Tongue (tissue), 1 donor: ENCODE measurements at regions not wholly inside any gene's neighbourhood (a gene's known extent, or its start where the extent isn't known, plus 50 kb on each side); places are given as distances from the start of the nearest gene placed in this dataset.

Source experiments
- DNase-seq: peaks from one replicate; pipeline ENCODE4 v3.0.0-alpha.2; 2015

DNA sequence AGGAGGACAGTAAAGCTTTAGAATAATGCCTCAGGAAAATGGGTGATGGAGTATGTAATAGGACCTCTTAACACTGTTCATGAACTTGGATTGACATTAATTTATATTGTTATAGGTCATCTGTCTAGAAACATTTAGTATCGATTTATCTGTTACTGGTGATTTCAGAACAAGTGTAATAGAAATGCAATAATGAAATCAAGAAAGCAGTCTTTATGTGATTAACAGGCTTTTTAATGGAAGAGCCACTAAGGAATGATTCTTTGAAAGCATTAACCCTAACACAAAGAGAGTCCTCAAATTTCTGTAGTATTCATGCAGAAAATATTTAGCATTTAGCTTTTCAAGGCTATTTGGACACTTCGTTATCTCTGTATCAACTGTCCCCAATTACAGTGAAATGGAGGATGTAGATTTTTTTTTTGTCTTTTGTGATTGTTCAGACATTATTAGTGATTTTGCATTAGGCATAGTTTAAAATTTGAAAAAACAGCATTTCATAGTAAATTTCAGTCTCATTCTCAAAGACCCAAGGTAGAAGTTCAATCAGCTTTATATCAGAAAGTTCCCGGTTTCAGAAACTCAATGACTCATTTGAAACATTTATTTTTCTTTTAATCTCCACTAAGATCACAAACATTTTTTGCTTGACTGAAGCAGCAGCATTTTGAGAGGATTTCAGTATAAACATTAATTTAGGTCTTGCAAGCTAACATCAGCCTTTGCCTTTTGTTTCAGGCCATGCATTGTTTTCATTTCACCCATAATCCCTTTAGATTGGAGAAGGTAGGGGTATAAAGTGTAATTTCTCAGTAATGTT lies 56.3 kb downstream of the AGTR2 start:
- no peak for DNase-seq

DNA sequence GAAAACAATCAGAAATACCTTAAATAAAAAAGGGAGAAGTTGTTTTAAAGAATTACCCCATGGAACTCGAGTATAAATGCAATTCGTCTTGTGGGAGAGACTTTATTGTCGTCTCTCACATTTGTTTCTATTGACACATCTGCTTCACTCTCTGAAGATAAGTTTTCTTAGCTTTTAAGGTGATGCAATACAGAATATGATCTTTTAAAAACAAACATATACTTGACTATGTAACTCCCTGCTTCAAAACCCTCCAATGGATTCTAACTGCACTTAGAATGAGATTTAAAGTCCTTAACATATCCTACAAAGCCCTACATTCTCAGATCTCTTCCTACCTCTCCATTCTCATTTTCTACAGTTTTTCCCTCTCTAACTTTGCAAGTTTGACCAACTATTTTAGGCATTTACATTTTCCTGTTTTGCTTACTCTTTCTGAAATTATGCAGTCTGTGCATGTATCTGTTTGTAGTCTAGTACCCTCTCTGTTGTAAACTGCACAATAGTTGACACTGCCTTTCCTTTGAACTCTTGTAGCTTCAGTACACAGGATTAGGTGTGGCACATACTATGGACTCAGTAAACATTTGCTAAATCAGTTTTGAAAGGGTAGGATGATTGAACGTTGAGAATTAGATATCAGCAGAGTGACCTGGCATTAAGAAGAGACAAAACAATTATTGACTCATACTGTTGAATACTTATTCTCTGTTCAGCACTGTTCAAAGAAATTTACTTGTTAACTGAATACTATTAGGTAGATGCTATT lies 59.8 kb downstream of the AGTR2 start:
- DNase-seq = no peak

DNA sequence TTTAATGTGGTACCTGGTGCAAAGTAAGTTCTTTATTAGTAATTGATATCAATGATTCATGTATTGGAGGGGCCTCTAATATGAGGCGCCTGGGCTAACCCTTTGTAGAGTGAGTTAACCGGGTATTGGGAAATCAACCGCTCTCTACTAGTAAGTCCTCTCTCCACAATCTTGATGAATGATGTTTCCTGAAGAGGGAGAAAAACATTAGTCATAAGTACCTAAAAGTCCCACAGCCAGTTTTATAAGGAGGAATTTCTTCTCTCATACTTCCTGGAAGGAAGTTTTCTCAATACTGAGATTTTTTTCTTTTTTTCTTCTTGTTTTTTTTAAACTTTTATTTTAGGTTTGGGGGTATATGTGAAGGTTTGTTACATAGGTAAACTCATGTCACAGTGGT lies 62.3 kb downstream of the AGTR2 start:
- no peak for DNase-seq

DNA sequence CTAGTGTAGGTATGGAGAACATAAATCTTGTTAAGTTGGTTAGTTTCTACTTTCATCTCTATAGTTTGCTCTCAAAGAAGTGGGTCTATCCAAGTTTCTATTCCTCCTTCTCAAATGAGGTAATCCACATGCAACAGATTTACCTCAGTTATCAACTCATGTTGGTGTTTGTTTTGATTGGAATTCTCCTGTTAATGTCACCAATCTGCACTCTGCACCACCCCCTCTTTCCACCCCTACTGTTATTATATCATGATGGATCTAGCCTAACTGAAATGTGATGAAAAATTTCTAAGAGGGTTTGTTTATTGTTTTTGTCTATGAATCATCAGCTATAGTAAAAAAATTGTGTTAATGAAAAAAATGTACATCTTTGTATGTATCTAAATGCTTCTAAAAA lies 66.1 kb downstream of the AGTR2 start:
- no peak for DNase-seq

DNA sequence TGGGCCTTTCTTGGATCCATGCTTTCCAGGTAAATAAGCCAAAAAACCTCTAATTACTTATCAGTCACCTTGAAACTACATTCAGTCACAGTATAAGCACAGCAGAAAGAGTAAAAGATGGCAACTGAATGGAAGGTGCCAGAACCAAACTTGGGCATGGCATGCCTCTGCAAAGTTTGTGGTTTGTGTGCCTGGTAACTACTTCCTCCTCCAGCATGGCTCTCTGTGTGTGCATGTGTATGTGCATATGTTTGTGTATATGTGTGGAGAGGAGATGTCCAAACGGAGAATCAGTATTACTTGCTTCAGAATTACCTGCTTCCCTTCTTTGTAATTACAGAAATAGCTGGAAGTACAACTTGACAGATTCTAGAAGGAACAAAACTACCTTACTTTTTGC lies 67.5 kb downstream of the AGTR2 start:
- DNase-seq = no peak

DNA sequence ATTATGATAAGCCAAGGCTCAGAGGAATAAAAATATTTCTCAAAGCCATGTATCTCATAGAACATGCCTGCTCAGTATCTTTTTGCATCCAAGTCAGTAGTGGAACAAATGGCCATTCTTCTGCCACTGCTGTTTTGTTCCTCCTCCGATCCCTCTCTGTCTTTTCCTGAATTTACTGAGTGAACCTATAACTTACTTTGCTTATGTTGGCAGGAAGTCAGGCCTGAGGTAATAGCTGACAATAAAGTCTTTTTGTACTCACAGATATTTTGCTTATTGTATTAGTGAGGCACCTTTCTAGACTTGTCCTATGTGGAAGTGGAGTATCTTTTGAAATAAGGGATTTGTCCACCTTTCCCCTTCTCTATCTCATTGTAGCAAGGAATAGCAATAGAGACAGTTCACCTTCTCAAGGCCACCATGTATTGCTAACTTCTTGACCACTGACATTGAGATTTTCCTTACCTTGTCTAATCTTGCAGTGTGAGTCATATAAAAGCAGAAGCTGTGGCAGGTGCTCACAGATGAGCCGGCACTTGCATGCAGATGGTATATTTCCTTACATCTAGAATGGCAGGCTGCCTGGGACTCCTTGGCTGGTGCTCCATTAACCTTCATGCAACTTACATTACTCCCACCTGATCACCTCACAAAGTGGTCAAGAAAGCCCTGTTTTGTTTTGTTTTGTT lies 68.2 kb downstream of the AGTR2 start:
- peak; percentile 6 for DNase-seq

DNA sequence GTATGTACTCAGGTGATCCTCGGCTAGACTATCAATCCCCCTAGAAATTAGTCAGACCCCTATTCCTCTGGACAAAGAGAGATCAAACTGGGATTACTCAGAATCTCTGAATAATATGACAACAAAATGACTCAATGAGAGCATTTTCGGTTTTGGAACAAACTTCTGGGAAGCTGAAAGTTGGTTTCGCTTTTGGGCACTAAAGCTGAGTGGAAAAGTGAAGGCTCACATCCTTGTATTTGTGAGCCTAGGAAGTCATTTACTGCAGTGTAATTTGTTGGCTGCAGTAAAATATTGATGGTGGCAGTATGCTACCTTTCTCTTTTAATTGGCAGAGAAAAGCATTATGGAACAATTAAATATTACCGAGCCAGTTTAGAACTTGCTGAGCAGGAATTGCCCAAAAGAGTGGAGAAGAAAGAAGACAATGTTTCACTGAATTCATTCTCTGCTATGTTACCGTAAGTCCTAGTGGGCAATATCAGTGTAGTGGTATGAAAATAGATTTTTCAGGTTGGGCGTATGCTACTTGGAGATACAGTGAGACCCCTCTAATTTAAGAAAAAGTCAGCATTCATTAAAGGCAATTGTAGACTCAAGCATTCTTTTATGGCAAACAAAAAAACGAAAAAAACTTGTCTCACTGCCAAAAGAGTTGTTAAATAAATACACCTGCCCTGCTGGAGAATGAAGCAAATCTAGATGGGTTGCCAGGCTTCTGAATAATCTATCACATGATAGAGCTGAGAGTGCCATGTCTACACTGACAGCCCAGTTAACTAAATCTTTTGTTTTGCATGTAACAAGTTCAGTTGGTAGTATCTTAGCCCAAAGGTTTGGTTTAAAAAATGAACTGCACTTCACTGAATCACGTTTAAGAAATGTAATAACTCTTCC lies 69.6 kb downstream of the AGTR2 start:
- DNase-seq = no peak

DNA sequence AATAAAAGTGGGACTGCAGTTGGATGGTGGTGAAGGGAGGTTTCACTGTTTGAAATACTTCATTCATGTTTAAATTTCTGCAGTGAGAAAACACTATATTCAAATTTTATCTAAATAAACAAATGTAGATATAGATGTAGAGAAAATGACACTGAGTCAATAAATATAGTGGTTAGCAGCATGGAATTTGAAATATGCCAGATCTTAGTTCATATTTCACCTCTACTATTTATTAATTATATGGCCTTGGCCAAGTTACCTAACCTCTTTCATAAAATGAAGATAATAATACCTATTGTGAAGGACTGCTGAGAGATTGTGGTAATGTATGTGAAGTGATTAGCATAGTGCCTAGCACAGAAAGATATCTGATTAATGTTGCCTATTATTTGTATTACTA lies 70.5 kb downstream of the AGTR2 start:
- no peak for DNase-seq

DNA sequence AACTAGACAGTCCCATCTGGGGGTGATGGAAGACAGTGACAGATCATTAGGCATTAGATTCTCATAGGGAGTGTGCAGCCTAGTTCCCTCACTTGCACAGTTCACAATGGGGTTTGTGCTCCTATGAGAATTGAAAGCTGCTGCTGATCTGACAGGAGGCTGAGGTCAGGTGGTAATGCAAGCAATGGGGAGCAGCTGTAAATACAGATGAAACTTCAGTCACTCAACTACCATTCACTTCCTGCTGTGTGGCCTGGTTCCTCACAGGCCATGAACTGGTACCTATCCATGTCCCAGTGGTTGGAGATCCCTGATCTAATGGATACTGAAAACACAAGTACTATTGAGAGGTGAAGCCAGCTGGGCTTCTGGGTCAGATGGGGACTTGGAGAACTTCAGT lies 72.5 kb downstream of the AGTR2 start:
- DNase-seq = no peak

DNA sequence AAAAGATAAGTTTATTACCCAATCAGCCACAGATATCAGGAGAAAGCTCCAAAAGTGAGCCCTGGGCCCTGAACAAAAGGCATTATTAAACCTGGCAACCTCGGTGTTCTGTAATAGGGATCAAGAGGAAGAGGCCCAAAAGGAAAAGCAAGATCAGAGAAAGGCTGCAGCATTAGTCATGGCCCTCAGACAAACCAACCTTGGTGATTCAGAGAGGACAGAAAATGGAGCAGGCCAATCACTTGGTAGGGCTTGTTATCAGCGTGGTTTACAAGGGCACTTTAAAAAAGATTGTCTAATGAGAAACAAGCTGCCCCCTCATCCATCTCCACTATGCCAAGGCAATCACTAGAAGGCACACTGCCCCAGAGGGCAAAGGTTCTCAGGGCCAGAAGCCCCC lies 75.7 kb downstream of the AGTR2 start:
- no peak for DNase-seq

DNA sequence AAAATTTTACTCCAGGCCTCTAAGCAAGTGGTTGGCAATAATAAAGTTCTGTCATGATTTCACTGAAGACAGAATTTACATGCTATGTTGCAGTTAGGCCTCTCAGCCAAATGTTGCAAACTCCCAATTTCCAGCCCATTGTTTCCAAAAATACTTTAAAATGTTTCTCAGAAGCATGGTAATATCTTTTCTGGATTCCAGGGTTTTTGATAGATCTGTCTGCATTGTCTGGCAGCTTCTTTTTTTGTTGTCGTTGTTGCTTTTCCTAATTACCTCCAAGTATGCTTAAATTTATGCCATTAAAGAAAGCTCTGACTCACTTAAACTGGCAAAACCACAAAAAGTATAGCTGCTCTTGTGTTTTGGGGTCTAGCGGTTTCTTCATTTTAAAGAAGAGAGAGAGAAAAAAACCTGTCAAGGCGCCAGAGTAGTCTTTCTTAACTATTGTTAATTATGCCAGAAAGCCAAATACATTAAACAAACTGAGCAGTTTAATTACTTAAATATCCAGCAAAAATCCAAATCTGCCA lies 97.0 kb downstream of the AGTR2 start:
- DNase-seq = no peak

DNA sequence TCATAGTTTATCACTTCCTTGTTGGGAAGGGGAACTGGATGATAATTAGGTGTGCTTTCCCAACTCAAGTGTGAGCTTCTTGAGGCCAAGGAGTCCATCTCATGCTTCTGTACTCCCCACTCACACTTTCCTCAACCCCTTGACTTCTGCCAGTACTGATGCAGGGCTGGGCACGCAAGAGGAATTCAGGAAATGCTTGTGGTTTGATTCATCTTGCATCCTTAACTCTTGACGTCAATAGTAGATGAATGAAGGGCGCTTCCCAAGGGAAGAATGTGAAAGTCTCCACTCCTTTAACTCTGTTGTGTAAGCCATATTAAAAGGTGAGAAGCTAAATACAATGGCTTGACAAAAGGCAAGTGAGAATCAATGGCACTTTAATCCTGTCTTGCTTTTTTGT lies 101.8 kb downstream of the AGTR2 start:
- no peak for DNase-seq

DNA sequence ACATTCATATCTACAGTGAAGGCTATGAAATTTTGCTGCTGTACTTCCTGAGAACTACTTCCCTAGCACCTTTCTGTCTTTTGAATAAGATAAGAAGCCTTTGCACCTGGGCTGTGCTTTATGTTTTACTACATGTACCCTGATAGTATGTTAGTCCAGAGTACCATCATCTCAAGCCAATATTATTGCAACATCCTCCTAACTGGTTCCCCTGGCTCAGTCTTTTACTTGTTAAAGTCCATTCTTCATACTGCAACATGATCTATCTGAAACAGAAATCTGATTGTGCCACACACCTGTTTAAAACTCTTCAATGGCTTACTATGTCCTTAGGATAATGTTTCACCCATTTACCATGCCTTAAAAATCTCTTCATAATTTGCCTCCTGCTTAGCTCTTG lies 102.3 kb downstream of the AGTR2 start:
- peak; percentile 6 for DNase-seq

DNA sequence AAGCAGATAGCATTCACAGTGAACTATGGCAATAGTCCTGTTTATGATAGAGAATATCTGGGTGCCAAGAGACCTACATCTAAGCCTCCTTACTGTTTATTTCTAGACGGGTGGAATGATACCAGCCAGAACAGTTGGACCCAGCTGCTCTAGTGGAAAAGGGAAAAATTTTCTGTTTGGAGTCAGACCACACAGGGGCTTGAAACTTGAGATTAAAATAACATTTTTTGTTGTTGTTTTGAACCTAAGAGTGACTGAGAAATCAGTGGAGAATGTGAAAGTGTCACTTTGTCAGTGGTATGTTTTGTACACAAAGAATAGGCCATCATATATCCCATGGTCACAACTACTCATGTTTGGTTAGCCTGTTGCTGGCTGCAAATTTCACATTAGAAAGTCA lies 105.7 kb downstream of the AGTR2 start:
- DNase-seq = peak; percentile 42

DNA sequence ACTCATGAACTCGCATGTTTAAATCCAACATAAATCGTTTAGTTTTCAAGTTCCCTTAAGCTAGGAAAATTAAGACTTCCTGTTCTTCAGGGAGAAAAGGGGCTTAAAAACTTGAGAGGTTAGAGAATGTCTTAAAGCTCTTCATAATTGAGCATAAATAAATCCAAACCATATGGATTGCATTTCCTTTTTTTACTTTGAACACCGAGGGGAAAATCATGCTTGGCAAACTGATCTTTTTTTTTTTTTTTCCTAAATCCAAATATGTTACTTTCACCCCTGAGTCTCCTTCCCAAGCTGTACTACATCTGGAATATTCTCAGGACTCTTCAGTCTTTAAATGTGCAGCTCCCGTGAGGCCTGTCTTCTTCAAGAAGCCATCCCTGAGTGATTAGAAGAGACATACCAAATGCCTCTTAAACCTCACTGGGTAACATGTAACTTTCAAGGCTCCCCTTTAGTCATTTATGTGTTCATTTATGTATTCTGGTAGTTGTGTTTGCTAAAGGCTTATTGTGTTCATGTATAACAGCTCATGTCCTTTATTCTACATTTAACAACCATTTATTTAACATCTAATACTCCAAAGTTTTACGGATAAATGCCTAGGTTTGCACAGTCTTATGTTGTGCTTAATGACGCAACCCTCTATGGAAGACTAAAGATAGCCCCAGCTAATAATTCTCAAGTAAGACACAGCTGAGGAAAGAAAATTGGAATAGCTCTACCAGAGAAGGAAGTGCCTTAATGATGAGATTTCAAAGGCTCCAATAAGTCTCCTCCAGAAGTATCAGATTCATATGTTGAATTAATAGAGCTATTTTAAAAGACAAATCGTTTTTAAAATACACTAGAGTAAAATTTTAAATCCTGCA lies 107.0 kb downstream of the AGTR2 start:
- peak; percentile 61 for DNase-seq

DNA sequence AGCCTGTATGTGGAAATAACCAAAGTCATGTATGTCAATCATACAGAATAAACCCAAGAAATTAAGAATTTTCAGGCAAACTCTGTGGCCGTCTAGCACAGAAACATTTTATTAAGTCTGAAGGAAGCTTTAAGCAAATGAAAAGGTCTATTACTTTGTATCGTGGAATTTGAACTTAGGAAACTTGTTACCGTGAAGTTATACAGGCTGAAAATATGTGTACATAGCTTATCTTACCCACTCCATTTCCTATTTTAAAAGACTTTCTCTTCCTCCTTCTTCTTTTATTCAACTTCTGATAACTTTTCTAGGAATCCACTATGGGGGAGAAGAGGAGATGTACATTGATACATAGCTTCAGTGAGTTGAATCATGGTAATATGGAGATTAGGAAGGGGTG lies 108.3 kb downstream of the AGTR2 start:
- no peak for DNase-seq

DNA sequence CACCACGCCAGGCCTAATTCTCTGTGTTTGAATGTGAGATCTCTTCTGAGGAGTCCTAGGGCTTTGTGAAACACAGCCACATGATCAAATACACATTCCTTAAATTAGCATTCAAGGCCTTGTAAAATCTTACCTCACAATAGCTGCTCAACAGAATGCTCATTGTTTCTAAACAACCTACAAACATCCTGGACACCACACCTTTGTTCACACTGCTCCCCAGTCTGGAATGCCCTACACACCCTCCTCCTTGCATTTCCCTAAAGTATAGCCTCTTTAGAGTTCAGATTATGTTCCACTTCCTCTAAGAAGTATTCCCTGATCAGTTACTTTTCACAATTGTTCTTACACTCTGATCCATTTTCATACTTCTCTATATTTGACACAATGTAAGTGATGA lies 110.6 kb downstream of the AGTR2 start:
- DNase-seq = no peak

DNA sequence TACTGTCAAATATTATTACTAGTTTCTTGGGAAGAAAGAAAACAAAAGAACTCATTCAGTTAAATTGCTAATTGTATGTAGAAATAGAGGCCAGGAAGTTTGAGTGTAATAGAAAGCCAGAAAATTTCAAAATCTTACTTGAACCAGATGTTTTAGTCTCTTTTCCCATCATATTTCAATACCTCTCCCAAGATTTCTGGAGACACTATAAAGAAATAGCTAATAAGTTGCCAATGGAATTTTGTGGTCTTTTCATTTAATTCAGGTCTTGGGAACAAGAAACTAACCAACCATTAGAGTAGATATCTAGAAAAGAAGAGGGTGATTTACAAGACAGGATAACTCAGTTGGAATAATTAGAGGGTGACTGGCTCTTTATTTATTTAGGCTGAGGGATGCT lies 112.2 kb downstream of the AGTR2 start:
- peak; percentile 10 for DNase-seq

DNA sequence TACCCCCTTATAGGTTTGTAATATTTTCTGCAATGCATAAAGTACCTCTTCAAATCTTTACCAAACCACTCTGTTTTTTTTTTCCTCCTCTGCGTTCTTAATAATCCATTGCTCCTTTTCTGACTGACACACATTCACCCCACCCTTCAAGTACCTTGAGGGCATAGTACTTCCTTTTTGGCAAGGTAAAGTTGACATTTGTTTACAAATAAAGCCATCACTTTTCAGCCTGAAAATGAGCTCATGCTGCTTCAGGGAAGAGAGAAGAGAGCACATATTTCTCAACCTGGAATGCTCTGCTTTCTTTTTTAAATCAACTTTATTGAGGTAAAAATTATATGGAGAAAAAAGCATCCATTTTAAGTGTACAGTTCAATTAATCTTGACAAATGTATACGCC lies 113.9 kb downstream of the AGTR2 start:
- peak; percentile 33 for DNase-seq

DNA sequence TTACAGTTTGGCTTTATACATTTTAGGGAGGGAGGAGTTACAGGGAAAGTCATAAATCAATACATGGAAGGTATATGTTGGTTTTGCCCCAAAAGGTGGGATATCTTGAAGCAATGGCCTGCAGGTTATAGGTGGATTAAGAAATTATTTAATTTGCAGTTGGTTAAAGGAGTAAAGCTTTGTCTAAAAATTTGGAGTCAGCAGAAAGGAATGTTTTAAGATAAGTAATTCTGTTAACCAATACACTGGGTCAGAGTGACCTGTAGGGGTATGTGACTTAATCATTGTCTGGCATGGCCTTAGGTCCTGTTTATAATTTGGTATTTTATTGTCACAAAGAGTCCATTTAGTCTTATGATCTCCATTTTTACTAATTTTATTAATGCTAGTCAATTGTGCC lies 115.0 kb downstream of the AGTR2 start:
- no peak for DNase-seq

DNA sequence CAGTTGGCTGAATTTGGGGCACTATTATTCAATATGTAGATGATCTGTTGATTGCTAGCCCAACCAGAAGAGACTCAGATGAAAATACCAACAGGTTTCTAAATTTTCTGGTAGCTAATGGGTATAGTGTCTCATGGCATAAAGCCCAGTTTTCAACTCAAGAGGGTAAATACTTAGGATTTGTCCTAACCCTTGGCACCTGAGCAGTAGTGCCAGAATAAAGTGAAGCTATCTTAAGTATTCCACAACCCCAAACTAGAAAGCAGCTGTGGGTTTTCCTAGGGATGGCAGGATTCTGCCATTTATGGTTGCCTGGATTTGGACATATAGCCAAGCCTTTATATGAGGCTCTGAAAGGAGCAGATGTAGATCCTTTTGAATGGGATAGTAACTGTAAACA lies 119.0 kb downstream of the AGTR2 start:
- DNase-seq = no peak
